Activated CD8-positive, alpha-beta memory T cell treated with anti-CD3 and anti-CD28 coated beads, Interleukin-2, amount 10 ng/mL, durations not matched to agents 7 days and 5 days (primary cell): ENCODE measurements at regions not wholly inside any gene's neighbourhood (a gene's known extent, or its start where the extent isn't known, plus 50 kb on each side); places are given as distances from the start of the nearest gene placed in this dataset.

Experiments
- ATAC-seq: fragments of 150-1000 bp; cut with Tn5 transposase; one replicate; pipeline ENCODE4 v1.10.0; 2021; ENCODE audit warnings: moderate library complexity
- CTCF ChIA-PET: fragments of 350-600 bp; sonication (Branson Sonifier 250); formaldehyde crosslinking; loops from one replicate; lab custom pipeline; 2021; ENCODE audit warnings: antibody characterized with exemption; lab: Charles Lee
- DNase-seq: peaks from one replicate; pipeline ENCODE4 v3.0.0-alpha.2; 2020
- H3K27ac Mint-ChIP-seq: one replicate; pipeline ENCODE4 v1.8.0; 2021; ENCODE audit warnings: mild to moderate bottlenecking, mixed read lengths
- H3K27me3 Mint-ChIP-seq: one replicate; pipeline ENCODE4 v1.8.0; 2021; ENCODE audit warnings: mixed read lengths
- H3K36me3 Mint-ChIP-seq: one replicate; pipeline ENCODE4 v1.8.0; 2021; ENCODE audit warnings: mild to moderate bottlenecking, mixed read lengths
- H3K4me1 Mint-ChIP-seq: one replicate; pipeline ENCODE4 v1.8.0; 2021; ENCODE audit warnings: mixed read lengths
- H3K4me3 Mint-ChIP-seq: one replicate; pipeline ENCODE4 v1.8.0; 2021; ENCODE audit warnings: mild to moderate bottlenecking, moderate library complexity, mixed read lengths
- H3K9me3 Mint-ChIP-seq: one replicate; pipeline ENCODE4 v1.8.0; 2022; ENCODE audit warnings: low read depth, mixed read lengths

DNA sequence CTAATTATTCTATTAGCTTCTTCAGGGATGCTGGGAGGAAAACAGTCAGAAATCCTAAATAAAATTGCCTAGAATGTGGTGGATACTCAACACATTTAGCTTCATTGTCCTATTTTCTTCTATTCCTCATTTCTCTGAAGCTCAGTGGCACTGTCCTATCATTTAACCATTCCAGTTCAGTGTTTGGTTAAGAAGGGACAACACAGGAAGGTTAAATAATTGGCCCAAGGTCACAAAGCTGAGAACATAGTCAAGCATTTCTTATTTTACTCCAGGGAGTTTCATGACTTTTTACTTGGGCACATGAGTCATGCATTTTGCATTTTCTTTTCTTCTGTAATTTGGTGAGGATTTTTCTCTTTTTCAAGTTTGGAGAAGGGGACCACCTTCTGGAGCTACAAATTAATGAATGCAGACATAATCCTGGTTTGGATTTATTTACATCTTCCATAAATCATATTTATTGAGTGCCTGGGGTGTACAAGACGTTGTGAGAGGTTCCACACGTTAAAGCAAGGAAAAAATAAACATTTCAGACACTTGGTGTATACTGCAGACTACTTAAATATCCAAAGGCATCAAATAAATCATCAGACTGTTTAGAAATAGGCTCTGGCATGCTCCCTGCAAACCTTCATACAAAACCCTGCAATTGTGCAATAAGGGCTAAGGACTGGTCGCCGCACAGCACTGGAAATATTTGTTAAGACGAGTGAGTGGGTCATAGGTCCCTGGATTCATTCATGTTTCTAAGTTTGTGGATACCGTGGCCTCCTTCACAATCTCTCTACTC lies 263.9 kb downstream of the MAF start:
- Mint-ChIP-seq H3K36me3 (no peaks in the 10 kb centered on the region), H3K4me1 (no peaks in the 10 kb centered on the region), H3K4me3 (no peak overlapping the region), H3K9me3 (no peaks in the 10 kb centered on the region), H3K27me3 (no peaks in the 10 kb centered on the region), H3K27ac (no peak overlapping the region)
- CTCF ChIA-PET = no interaction called here
- DNase-seq (no peak), ATAC-seq (no peak)

- no peaks in the 10 kb centered on the region for H3K4me1 Mint-ChIP-seq
- DNase-seq (no peak), ATAC-seq (no peak)
- no peaks in the 10 kb centered on the region for H3K36me3 Mint-ChIP-seq
- CTCF ChIA-PET = no interaction called here
- no peaks in the 10 kb centered on the region for H3K9me3 Mint-ChIP-seq
- H3K27me3 Mint-ChIP-seq = peaks cover 5% of the 10 kb centered on the region
- H3K4me3 Mint-ChIP-seq = no peak overlapping the region
- H3K27ac Mint-ChIP-seq = no peak overlapping the region
Measured at GRCh38 chr16:79334127-79334526, 266.4 kb downstream of the MAF start.

DNA sequence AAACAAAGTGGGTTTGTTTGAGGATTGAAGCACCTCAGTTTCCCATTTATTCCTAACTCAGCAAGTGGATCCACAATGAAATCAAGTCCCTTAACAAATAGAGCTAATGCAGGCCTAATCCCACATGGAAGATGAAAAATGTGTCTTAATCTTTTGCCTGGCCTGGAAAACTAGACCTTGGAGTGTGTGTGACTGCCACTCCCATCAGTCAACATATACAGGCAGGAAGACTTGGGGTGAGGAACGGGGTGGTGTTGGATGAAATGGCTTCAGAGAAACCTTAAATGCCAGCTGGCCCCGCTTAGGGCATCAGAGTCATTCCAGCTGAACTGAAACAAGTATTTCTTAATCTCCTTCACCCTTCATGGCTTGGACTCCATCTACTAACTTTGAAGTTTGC lies 269.5 kb downstream of the MAF start:
- CTCF ChIA-PET = no interaction called here
- ATAC-seq = no peak
- no peak for DNase-seq
- no peak overlapping the region for H3K4me3 Mint-ChIP-seq
- no peaks in the 10 kb centered on the region for H3K9me3 Mint-ChIP-seq
- H3K36me3 Mint-ChIP-seq = no peaks in the 10 kb centered on the region
- no peak overlapping the region for H3K27ac Mint-ChIP-seq
- peaks cover 12% of the 10 kb centered on the region for H3K27me3 Mint-ChIP-seq
- H3K4me1 Mint-ChIP-seq = peaks cover 2% of the 10 kb centered on the region

DNA sequence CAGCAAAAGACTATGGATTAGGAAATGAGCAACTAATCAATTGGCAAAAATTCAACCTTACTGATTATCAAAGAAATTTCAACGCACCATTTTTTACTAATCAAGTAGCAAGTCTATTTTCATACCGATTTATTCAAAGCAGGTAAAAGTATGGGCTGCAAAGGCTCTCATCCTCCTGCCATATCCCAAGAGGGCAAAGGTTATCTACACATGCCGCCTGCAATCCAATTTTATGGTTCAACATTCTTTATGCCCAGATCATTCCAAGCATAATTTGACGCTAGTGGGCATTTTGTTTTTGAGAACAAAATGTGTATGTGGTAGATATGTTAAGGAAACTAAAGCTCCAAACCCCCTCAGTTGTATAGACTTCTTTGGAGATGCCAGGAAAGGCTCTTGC lies 270.6 kb downstream of the MAF start:
- CTCF ChIA-PET = no interaction called here
- Mint-ChIP-seq H3K36me3 (no peaks in the 10 kb centered on the region), H3K9me3 (no peaks in the 10 kb centered on the region), H3K27ac (no peak overlapping the region), H3K4me3 (no peak overlapping the region), H3K4me1 (peaks cover 2% of the 10 kb centered on the region), H3K27me3 (peaks cover 15% of the 10 kb centered on the region)
- DNase-seq = no peak
- no peak for ATAC-seq

GRCh38 chr16:79329166-79329521 lies 271.4 kb downstream of the MAF start:
- Mint-ChIP-seq H3K9me3 (no peaks in the 10 kb centered on the region), H3K27ac (no peak overlapping the region), H3K27me3 (peaks cover 17% of the 10 kb centered on the region), H3K4me1 (peaks cover 2% of the 10 kb centered on the region), H3K4me3 (no peak overlapping the region), H3K36me3 (no peaks in the 10 kb centered on the region)
- ATAC-seq (no peak), DNase-seq (no peak)
- CTCF ChIA-PET = no interaction called here

DNA sequence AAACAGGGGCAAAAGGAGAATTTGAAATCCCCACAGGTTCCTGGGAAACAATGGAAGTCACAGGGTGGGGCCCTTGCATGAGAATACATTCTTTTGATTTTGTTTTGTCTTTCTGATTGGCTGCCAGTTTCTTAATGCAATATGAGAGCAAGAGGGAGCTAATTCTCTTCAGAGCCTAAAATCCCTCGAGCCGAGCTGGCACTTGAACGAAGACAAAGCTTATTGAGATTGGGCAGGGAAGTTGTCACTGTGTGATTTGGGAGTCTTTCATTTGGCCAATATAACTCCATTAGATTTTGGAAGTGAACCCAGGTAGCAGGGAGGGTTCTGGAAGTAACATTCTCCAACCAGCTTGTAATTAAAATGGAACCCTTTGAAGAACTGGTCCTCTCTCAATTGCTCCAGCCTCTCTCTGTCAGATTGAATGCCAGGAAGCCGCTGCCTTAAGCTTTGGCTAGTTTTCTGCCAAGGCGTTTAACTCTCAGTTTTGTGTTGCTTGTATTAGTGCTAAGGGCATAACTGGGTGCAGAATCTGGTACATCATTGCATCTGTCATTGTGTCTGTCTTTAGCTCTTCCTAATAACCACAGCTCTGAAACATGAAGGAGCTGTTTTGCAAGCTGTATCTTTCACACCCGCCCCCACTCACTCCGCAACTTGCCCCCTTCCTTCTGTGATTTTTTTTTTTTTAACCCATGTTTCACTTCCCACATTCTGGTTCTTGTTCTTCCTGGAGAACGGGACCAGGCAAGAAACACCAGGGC lies 272.0 kb downstream of the MAF start:
- ATAC-seq (no peak), DNase-seq (no peak)
- Mint-ChIP-seq H3K9me3 (no peaks in the 10 kb centered on the region), H3K4me3 (no peak overlapping the region), H3K36me3 (no peaks in the 10 kb centered on the region), H3K27me3 (peaks cover 17% of the 10 kb centered on the region), H3K27ac (no peak overlapping the region), H3K4me1 (peaks cover 2% of the 10 kb centered on the region)
- CTCF ChIA-PET = no interaction called here

DNA sequence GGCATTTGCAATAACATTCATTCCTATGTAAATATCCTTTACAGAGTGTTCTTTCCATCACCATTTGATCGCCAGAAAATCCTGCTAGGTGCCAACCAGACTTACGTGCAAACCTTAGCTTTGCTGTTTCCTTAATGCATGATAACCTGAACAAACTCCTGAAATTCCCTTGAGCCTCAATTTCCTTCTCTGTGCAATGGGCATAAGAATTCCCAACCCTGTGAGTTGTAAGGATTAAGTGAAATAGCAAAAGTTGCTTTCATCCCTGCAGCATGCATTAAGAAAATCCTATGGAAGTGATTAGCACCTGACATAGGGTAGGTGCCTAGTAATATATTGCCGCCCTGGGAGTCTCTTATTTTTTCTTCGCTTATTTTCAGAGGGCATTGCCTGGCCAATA lies 272.7 kb downstream of the MAF start:
- Mint-ChIP-seq H3K27me3 (peaks cover 20% of the 10 kb centered on the region), H3K9me3 (no peaks in the 10 kb centered on the region), H3K4me1 (peaks cover 2% of the 10 kb centered on the region), H3K27ac (no peak overlapping the region), H3K36me3 (no peaks in the 10 kb centered on the region), H3K4me3 (no peak overlapping the region)
- ATAC-seq = no peak
- CTCF ChIA-PET = no interaction called here
- no peak for DNase-seq

GRCh38 chr16:79326549-79326948 lies 274.0 kb downstream of the MAF start:
- ATAC-seq (no peak), DNase-seq (no peak)
- Mint-ChIP-seq H3K36me3 (no peaks in the 10 kb centered on the region), H3K4me3 (no peak overlapping the region), H3K27ac (no peak overlapping the region), H3K9me3 (no peaks in the 10 kb centered on the region), H3K4me1 (peaks cover 2% of the 10 kb centered on the region), H3K27me3 (peaks cover 20% of the 10 kb centered on the region)
- CTCF ChIA-PET = no interaction called here

DNA sequence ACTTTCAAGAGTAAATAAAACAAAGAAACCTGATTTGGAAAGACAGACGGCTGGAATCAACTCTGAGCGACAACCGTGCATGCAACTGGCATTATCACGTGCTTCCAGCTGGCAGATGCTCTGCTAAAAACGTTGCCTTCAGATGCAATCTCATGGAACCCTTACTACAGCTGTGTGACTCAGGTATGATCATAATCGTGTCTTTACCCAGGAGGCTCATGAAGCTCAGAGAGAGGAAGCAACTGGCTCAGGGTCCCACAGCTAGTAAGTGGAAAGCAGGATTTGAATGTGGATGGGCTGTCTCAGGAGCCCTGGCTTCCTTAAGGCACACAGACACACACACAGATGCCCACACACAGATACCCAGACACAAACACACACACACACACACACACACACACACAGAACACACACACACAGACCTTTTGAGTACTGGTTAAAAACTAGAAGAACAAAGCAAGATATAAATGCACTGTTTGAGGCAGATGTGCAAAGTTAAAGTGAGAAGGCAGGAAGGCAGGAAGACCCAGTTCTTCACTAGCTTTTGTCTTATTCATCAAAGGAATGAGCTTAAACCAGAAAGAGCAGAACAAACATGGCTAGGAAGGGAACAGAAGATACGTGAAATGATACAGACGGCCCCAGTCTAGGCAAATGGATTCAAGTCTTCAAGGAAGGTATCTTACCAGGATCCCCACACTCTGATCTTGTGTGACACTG lies 275.2 kb downstream of the MAF start:
- Mint-ChIP-seq H3K4me3 (no peak overlapping the region), H3K36me3 (no peaks in the 10 kb centered on the region), H3K4me1 (peaks cover 2% of the 10 kb centered on the region), H3K27ac (no peak overlapping the region), H3K27me3 (peaks cover 20% of the 10 kb centered on the region), H3K9me3 (no peaks in the 10 kb centered on the region)
- ATAC-seq (no peak), DNase-seq (no peak)
- CTCF ChIA-PET = no interaction called here

DNA sequence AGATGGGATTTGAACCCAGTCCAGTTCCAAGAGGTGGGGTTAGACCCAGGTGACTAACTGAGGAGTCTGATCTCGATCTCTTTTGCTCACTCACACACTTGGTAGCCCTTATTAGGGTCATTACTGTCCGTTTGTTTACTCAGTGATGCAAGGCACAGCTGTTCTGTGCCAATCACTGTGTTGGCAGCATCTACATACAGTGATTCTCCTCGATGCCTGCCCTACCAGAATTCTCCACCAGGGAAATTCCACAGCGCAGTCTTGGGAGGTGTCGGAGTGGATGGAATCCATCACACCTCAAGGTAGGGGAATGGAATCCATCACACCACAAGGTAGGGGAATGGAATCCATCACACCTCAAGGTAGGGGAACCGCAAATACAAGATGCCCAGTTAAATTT lies 279.6 kb downstream of the MAF start:
- ATAC-seq (no peak), DNase-seq (no peak)
- Mint-ChIP-seq H3K27ac (no peak overlapping the region), H3K36me3 (no peaks in the 10 kb centered on the region), H3K4me3 (no peak overlapping the region), H3K27me3 (peaks cover 10% of the 10 kb centered on the region), H3K9me3 (no peaks in the 10 kb centered on the region), H3K4me1 (peaks cover 16% of the 10 kb centered on the region)
- CTCF ChIA-PET = no interaction called here

DNA sequence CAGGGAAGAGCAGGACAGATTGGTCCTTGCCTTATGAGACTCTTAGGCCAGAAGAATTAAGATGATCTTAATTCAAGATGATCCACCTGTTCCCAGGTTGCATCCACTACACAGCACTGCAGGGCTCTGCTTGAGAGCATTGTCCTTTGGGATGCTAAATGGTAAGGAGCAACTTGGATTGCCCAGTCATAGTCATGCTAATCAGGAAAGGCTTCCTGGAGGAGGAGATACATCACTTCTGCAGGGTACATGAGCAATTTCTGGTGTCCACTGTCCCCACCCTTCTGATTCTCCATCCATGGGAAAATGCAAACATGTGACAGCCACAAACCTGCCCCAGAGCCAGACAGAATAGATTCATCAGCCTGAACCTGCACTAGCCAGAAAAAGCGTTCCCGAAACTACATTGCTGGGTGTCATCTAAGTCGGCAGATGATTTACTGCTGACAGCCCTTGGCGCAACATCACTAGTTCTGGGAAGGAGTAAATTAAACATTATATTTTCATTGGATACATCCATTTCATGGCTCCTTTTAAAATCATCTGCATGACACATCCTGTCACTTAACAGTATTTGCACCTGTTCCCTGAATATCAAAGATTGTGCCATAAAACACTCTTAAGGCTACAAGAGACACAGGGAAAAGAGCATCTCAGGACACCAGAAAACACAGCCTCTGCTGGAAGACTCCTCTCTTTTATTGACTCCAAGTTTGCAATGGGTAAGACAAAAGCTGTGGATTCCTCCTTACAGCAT lies 282.2 kb downstream of the MAF start:
- H3K27ac Mint-ChIP-seq = no peak overlapping the region
- no peaks in the 10 kb centered on the region for H3K9me3 Mint-ChIP-seq
- peaks cover 6% of the 10 kb centered on the region for H3K27me3 Mint-ChIP-seq
- no peaks in the 10 kb centered on the region for H3K36me3 Mint-ChIP-seq
- no peak for ATAC-seq
- CTCF ChIA-PET = no interaction called here
- DNase-seq = no peak
- no peak overlapping the region for H3K4me3 Mint-ChIP-seq
- H3K4me1 Mint-ChIP-seq = peaks cover 24% of the 10 kb centered on the region

DNA sequence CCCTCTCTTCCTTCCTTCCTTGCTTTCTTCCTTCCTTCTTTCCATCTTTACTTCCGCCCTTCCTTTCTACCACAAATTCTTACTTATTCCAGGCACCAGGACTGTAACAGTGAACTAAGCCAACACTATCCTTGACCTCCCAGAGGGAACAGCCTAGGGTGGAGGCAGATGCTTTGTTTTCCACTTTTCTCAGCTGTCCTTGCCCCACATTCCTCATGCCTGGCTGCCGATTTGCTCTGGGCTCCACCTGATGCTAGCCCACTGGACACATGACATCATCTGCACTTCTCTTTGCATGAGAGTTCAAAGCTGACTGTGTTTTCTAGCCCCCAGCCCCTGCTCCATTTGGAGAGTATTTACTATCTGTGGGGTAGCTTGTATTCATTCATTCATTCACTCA lies 283.0 kb downstream of the MAF start:
- no peaks in the 10 kb centered on the region for H3K36me3 Mint-ChIP-seq
- H3K27me3 Mint-ChIP-seq = peaks cover 5% of the 10 kb centered on the region
- H3K4me3 Mint-ChIP-seq = no peak overlapping the region
- CTCF ChIA-PET = no interaction called here
- no peak overlapping the region for H3K27ac Mint-ChIP-seq
- ATAC-seq (no peak), DNase-seq (no peak)
- H3K4me1 Mint-ChIP-seq = peaks cover 24% of the 10 kb centered on the region
- H3K9me3 Mint-ChIP-seq = no peaks in the 10 kb centered on the region

- Mint-ChIP-seq H3K4me1 (peaks cover 24% of the 10 kb centered on the region), H3K27me3 (peaks cover 5% of the 10 kb centered on the region), H3K27ac (no peak overlapping the region), H3K4me3 (no peak overlapping the region), H3K36me3 (no peaks in the 10 kb centered on the region), H3K9me3 (no peaks in the 10 kb centered on the region)
- ATAC-seq (no peak), DNase-seq (no peak)
- CTCF ChIA-PET = no interaction called here
Measured at GRCh38 chr16:79317026-79317425, 283.5 kb downstream of the MAF start.
